Embryonic facial prominence (tissue), 1 donor: ENCODE measurements at regions not wholly inside any gene's neighbourhood (a gene's known extent, or its start where the extent isn't known, plus 50 kb on each side); places are given as distances from the start of the nearest gene placed in this dataset.
"Not testable (repeated sequence)": the region's sequence is repeated elsewhere in the genome, so short reads cannot be mapped to it uniquely, and the experiment has no call there.

Experiments
- DNase-seq: peaks from one replicate; pipeline ENCODE4 v3.0.0-alpha.2; 2016; ENCODE audit errors: extremely low spot score

DNA sequence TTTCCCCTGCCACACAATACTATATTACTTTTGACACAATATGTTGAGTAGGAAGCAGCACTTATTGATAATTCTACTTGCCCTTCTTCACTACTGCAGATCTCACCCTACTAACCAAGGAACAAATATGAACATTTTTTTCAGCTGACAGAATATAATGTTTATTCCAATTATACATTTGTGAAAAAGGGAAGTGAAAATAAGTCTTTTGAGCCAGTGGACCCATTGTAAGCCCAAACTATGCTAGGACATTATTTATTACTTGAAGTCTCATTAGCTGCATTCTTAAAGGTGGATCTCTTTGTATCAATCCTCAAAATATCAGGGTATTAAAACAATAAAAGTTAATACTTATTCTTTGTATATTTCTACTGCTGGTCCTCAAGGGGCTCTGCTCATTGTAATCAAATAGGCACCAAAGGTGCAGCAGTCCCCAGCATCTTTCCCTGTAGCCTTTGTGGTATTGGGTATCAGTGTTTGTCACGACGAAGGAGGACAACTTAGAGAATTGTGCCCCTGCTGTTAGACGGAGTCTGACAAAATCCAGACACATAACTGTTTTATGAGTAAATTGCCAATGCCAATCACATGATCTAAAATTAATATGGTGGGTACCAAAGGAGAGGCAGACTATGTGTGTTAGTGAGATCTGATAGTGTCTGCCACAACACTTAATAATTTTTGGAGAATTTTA, 453.5 kb upstream of the CDH9 start:
- no peak for DNase-seq

DNA sequence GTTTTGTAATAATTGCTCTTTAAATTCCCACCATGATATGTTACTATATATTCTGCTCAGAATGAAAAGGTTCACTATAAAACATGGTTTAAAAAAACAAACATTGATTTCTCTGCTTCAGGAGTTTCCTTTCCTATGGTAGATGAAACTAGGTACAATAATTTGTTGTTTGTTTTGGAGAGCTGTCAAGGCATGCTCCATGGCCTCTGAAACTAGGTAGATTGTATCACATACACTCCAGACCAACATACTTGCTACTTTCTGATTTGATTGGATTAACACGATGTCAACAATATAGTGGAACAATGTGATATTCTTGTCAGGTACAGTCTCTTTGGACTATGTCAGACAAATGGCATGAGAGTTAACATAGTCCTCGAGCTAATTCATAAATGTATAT, 452.7 kb upstream of the CDH9 start:
- no peak for DNase-seq

DNA sequence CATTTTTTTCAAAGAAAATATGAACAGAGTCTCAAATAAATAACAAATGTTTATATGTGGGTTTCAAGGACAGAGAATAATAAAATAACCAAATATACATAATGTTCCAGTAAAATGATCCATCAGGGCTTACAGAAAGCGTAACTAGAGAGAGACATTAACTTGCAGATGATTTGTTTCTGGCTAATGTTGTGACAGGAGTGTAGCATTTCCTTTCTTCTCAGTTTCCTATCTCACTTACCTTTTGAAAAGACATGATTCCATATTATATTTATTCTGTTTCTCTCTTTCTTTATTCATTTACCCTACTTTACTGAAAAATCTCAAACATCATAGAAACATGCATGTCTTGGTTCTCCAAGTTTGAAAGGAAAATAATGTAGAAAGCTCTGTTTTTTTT, 451.3 kb upstream of the CDH9 start:
- no peak for DNase-seq

DNA sequence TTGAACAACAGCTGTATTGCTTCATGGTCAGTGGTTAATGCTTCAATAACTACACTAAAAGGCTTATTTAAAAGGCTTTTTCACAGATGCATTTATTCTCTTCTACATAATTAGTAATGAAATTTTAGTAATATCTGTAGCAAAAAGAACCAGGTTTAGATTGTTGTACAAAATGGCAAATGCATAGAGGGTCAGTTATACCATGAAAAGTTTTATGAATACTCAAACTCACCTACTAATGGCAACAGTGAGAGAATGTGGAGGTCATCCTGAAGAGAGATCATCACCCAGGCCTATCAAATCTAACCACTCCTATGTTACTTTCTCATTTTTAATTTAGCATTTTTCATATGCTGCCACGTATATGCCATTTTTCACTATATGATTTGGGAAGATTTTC, 444.3 kb upstream of the CDH9 start:
- no peak for DNase-seq

DNA sequence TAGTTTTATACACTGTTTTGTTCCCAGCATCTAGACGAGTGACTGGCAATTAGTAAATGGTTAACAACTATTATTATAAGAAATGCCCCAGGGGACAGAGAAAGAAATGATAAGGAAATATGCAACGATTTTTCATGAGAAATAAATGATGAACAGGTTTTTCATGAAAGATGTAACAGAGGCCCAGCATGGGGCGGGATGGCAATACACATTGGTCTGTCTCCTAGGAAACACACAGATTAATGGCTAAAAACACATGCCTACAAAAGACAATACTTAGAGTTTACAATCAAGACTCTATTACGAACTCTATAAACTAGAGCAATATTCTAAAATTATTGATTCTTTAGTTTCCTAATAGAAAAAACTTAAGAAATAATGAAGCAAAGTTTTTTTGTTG, 441.5 kb upstream of the CDH9 start:
- no peak for DNase-seq

DNA sequence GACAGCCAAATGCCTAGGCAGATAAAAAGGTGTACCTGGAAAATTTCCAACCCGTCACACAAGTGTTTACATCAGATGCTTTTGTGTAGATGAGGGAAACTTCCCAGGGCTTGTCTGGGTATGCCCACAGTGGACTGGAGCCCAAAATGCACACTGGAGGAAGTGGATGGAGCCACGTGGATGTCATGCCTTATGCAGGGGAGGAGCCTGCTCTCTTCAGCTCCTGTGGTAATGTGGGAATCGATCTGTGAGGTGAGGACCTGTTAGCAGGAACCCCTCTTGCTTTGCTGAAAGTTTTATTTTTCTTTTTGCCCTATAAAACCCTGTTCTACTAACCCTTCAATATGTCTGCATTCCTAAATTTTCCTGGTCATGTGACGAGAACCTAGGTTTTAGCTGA, 439.2 kb upstream of the CDH9 start:
- no peak for DNase-seq

DNA sequence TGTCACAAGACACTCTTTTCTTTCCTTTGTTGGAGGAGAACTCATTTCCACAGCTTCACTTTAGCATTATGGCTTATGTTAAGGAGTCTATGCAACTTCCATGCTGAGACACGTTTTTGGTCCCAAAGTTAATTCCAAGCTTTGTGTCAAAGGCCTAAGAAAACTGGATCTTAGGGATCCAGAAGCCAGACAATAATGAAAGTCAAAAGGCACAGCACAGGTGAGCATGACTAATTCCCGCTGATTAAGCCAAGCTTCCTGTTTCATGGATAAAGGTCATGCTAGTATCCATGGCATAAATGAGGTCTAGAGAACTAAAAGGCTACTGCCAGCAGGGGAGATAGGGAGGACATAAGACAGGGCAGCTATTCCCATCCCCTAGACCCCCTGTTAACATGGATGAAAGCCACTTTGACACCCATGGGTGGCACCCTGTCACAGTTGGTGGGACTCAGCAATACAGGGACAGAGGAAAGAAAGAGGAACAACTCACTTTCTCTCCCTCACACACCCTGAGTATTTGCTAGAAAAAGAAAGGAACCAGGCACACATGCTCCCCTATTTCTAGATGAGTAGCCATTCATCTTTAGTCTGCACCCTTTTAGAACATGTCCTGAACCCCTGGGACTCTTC, 438.1 kb upstream of the CDH9 start:
- DNase-seq = no peak

DNA sequence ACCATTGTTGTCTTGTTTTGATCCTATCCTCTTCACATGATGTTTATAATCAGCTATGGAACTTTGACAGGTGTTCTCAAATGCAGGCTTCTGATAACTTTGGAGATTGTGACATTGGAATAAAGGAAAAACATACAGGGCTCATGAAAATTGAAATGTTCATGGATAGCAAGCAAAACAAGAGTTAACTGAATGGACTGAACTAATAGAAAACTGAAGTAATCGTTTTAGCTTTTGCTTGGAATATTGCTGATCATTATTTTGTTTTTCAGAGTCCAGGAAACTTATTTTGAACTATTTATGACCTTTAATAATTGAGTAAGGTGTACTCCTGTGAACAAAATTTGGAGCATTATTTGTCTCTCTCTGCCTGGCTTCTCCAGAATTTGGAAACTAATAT, 436.7 kb upstream of the CDH9 start:
- no peak for DNase-seq

DNA sequence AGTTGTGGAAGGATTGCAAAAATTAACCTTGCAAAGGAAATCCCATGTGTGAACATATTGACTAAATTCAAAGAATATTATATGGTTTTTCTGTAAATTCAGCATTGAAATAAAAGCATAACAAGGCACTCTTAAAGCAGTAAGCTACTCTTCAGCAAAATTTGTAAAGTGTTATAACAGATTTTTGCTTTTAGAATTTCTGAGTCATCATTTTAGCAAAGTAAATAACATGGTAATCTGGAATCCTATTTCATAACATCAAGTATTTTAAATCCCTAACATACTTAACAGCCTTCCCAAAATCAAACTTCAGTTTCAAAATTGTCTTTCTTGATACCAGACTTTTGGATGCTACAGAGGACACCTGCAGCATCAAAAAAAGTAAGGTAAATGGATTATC, 436.0 kb upstream of the CDH9 start:
- DNase-seq = no peak

DNA sequence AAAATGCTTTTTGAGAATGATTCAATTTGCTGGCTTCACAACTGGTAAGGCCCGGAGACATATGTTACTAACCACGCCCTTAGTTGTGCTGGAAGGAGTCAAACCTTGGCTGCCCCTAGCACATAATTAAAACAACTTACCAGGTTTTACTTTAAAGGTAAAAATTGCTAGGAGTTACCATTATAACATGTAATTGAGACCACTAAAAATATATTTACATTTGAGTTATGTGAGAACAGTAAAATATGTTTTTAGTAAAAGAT, 435.6 kb upstream of the CDH9 start:
- no peak for DNase-seq

DNA sequence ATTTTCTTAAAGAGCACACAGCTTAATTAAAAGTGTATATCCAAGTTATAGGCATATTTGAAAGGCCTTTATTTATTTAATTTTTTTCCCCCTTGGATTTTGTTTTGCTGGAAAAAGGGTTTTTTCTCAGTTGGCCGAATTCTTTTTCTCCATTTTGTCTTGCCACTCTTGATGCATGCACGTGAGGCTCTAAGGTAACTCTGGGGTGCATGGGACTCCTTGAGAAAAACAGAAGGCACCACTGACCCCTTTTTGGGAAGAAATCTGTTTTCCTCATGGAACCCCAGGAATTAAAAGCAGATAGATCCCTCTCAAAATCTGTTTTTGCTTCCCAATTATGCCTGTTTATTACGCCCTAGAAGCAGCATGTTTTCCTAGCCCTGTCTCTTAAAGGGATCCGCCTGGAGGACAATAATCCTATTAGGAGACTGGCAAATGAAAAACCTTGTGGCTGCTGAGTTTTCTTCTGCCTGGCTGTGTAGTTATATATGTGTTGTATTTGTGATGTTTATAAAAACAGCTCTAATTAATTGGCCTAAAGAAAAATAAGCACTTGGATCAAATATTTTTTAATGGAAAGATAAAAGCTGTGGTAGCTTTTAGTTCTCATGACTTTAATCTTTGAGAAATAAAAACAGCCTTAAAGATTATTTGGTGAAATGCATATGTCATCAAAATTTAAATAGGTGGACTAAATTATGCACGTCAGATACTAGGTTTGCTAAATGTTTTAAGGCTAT, 435.1 kb upstream of the CDH9 start:
- DNase-seq = no peak

DNA sequence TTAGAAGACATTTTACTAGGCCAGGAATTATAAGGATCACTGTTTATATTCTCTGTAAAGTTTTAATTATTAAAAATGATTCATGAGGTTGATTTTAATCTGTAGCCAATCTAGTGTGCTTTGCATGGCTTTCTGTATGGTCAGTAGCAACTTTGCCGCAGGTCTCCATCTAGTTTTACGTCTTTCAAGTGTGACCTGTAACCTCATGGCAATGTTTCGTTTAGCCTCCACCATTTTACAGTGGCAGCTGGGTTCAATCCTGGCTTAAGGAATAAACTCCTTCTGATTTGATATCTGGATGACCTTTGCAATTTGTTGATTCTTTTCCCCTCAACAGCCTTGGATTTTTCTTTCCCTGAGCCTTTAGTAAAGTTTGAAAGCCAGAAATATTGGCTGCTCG, 434.5 kb upstream of the CDH9 start:
- DNase-seq = no peak

DNA sequence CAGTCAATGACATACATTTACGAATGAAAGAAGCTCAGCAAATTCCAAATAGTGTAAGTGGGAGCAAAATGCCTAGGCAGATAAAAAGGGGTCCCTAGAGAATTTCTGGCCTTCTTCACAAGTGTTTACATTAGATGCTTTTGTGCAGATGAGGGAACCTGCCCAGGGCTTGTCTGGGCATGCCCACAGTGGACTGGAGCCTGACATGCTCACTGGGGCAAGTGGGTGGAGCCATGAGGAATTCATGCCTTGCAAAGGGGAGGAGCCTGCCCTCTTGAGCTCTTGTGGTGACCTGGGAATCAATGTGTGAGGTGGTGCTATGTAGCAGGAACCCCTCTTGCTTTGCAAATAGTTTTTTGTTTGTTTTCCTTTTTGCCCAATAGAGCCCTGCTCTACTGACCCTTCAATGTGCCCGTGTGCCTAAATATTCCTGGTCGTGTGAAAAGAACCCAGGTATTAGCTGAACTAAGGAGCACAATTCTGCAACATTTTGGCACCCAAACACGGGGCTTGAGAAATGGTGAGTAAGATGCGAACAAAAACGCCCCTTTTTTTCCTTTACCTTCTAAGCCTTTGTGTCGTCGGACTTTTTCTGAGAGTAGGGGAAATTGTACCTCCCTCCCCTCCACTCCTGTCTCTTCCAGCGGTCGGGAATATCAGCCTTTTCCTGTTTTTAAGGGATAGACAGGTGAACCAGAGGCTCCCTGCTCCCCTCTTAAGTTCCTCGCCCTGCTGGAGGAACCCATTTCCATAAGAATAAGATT, 433.8 kb upstream of the CDH9 start:
- no peak for DNase-seq

DNA sequence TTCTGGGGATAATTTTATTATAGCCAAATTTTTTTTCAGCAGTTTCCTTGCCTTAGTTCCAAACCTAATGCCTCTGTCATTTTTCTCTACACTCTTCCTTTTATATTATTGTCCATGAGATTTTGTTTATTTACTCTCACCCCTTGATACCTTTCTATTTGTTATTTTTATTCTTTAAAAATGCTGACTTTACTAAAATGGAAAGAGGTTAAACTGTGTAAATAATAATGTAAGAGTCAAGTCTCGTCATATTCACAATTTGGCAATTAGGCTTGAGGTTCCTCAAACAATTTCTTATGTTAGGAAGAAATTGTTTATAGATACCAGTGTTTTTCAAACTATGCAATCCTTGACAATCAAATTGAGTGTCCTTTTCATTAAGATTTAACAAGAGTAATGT, 428.6 kb upstream of the CDH9 start:
- no peak for DNase-seq

DNA sequence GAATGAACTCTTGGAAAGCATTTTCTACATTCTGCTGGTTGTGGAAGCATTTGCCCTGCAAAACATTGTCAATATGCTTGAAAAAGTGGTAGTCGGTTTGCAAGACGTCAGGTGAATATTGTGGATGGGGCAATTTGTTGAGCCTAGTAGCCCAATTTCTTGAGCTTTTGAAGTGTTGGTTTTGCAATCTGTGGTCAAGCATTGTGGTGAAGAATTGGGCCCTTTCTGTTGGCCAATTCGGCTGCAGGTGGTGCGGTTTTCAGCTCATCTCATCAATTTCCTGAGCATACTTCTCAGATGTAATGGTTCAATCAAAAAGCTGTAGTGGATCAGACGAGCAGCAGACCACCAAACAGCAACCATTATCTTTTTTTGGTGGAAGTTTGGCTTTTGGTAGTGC, 426.8 kb upstream of the CDH9 start:
- DNase-seq = no peak

DNA sequence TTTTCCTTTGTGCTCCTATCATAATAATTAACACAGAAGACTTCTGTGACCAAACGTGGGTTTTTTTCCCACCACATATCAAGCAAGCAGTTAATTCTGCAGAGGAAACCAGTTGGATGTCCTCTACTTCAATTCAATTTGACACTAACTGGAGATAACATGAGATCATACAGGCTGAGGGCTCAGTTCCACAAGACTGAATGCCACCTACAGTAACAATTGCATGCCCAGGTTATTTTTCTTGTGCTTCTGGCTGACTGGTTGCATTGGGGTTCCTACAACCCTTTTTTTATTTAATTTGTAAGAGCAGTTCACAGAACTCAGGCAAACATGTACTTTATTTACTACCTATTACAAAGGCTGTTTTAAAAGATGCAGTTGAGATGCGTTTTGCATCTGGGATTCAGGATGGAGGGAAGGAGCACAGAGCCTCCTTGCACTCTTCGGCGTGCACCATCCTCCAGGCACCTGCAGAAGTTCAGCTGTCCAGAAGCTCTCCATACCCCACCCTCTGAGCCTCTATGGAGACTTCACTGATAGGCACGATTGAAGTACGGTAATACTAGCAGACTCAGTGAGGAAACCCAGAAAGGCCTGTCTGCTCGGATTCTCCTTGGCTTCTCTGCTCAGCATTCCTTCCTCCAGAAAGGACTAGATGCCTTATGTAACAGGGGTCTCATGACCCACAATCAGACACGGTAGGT, 425.2 kb upstream of the CDH9 start:
- no peak for DNase-seq

DNA sequence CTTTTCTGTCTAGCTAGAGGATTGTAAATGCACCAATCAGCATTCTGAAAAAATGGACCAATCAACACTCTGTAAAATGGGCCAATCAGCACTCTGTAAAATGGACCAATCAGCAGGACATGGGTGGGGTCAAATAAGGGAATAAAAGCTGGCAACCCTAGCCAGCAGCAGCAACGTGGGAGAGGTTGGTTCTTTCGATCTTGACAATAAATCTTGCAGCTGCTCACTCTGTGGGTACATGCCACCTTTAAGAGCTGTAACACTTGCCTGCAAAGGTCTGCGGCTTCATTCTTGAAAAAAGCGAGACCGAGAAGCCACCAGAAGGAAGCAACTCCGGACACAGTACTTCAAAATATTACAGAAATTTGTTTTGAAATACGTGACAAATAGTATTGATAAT, 424.6 kb upstream of the CDH9 start:
- no peak for DNase-seq

DNA sequence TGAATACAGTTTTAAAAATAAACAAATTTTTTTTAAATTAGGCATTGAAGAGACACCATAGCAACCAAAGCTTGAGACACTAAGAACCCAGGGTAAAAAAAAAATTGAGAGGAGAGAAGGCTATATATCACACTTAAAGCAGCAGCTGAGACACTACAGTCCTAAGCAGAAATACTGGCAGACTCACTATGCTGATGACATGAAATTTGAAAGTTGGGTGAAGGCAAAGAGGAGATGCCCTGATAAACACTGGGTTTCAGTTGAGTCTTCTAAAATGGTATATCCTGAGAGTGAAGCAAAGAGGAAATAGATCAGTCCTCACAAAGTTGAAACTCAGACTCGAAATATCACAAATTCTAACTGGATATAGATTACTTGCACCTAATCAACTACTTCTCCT, 419.9 kb upstream of the CDH9 start:
- no peak for DNase-seq

DNA sequence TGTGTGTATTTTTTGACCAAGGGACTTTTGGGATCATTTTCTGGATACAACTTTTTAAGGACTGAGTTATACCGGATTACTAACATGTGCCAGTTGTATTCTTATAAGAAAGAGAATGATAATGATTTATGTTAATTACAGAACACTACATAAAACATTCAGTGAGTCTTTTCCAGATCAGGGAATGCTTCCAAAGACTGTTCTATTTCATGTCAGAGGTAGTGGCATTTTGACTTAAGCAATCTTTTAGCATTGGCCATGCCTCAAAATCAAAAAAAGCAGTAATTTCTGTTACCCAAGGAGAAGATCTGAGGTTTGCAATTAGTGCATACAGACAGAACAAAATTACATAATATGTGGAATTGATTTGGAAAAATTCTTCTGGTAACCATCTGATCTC, 413.0 kb upstream of the CDH9 start:
- DNase-seq = no peak

DNA sequence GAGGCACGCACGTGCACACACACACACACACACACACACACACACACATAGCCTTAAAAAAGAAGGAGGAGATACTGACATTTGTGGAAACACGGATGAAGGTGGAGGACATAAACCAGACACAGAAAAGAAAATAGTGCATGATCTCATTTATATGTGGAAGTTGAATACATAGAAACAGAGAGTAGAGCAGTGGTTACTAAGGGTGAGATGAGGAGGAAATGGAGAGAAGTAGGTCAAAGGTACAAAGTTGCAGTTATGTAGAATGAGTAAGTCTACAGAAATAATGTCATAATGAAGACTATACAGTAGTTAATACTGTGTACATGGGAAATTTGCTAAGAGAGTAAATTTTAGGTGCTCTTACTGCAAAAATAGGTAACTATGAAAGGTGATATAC, 412.2 kb upstream of the CDH9 start:
- DNase-seq = no peak

DNA sequence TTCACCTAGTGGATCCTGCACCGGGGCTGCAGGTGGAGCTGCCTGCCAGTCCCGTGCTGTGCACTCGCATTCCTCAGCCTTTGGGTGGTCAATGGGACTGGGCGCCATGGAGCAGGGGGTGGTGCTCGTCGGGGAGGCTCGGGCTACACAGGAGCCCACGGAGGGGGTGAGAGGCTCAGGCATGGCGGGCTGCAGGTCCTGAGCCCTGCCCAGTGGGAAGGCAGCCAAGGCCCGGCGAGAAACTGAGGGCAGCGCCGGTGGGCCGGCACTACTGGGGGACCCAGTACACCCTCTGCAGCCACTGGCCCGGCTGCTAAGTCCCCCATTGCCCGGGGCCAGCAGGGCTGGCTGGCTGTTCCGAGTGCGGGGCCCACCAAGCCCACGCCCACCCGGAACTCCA, 401.0 kb upstream of the CDH9 start:
- not testable (repeated sequence) for DNase-seq

DNA sequence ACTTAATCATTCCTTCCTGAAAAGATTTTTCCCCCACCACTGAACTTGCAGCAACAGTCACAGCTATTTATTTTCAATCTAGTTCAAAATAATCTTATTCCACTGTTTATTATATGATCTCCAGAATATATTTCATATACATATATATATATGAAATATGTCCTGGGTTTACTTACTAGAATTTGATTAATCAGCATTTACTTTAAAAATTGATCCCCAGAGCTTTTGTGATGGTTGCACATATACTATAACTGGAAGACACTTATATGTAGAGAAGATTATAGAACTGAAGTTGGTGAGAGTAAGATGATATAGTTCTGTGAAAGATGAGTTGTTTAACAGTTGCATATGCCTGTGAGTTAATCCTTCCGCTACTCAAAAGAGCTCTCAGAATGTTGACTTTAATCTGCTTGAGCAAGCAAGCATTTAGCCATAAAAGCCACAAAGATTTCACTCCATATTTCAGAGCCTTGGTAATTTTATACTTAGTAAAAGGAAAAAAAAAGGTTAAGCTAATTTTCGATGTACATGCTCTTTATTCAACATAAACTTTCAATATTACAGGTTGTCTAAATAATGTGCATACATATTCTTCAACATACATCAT, 399.3 kb upstream of the CDH9 start:
- no peak for DNase-seq
